NB4 (cell line): ENCODE measurements at regions not wholly inside any gene's neighbourhood (a gene's known extent, or its start where the extent isn't known, plus 50 kb on each side); places are given as distances from the start of the nearest gene placed in this dataset.

Source experiments
- DNase-seq: peaks from one replicate; pipeline ENCODE4 v3.0.0; 2010; ENCODE audit warnings: low read depth
- H3K4me3 ChIP-seq: one replicate; pipeline ENCODE4 v1.5.1; 2011; ENCODE audit warnings: mild to moderate bottlenecking, low read depth, low read length, moderate library complexity
- MYC ChIP-seq: IDR thresholded peaks from 2 replicates; pipeline ENCODE4 v1.6.1; 2011; ENCODE audit warnings: low read depth, low read length
- POLR2A ChIP-seq: IDR thresholded peaks from 2 replicates; pipeline ENCODE4 v1.6.1; 2011; ENCODE audit warnings: mild to moderate bottlenecking; ENCODE audit not compliant: insufficient read length; ENCODE audit errors: extremely low read depth
- TF ChIP-seq, protein P1 (sequence below): IDR thresholded peaks from one replicate; pipeline ENCODE4 v1.5.1; 2012; ENCODE audit warnings: low read depth, low read length
- TF ChIP-seq, protein P2 (sequence below): IDR thresholded peaks from 2 replicates; pipeline ENCODE4 v1.6.1; 2011; ENCODE audit warnings: low read depth, low read length

DNA sequence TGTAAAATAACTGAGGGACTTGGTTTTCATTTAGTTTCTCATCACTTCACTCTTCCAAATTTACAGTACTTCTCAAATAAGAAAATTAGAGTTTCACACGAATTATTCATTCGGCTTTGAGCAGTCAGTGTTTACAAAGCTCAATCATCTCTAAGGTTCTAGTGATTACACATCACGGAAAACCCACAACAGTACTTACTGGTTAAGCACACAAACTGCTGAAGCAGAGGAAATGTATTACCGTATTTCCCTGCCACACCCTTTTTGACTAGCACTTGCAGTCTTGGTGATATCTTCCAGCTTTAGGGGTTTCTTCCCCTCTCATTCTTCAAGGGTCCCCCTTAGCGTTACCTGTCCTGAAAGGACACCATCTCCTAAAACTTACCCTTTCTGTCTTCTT lies 164.8 kb upstream of the CDIN1 start:
- DNase-seq, result no peak
- H3K4me3 ChIP-seq, result no peak overlapping the region
- TF ChIP-seq, protein P1, sequence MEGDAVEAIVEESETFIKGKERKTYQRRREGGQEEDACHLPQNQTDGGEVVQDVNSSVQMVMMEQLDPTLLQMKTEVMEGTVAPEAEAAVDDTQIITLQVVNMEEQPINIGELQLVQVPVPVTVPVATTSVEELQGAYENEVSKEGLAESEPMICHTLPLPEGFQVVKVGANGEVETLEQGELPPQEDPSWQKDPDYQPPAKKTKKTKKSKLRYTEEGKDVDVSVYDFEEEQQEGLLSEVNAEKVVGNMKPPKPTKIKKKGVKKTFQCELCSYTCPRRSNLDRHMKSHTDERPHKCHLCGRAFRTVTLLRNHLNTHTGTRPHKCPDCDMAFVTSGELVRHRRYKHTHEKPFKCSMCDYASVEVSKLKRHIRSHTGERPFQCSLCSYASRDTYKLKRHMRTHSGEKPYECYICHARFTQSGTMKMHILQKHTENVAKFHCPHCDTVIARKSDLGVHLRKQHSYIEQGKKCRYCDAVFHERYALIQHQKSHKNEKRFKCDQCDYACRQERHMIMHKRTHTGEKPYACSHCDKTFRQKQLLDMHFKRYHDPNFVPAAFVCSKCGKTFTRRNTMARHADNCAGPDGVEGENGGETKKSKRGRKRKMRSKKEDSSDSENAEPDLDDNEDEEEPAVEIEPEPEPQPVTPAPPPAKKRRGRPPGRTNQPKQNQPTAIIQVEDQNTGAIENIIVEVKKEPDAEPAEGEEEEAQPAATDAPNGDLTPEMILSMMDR, result no peak
- TF ChIP-seq MYC, result no peak

DNA sequence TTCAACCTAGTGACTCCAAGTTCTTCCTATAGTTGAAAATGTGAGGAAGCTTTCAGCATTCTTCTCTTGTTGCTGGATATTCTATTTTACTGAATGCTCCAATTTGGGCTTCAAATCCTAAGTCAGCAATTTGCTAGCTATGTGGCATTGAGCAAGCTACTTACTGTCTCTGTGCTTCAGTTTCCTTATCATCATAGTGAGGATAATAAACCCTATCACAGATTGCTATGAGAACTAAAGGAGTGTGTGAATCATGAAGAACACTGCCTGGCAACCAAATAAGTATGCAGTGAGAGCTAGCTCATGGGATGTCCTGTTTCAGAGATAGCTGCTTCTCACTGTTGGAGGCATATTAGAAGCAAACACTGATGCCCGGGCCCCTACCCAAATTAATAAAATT lies 163.8 kb upstream of the CDIN1 start:
- TF ChIP-seq POLR2A, result no peak
- no peak for TF ChIP-seq MYC
- TF ChIP-seq, protein P2, sequence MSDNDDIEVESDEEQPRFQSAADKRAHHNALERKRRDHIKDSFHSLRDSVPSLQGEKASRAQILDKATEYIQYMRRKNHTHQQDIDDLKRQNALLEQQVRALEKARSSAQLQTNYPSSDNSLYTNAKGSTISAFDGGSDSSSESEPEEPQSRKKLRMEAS, result no peak
- TF ChIP-seq, protein P1, result no peak
- no peak for DNase-seq
- H3K4me3 ChIP-seq, result no peak overlapping the region

DNA sequence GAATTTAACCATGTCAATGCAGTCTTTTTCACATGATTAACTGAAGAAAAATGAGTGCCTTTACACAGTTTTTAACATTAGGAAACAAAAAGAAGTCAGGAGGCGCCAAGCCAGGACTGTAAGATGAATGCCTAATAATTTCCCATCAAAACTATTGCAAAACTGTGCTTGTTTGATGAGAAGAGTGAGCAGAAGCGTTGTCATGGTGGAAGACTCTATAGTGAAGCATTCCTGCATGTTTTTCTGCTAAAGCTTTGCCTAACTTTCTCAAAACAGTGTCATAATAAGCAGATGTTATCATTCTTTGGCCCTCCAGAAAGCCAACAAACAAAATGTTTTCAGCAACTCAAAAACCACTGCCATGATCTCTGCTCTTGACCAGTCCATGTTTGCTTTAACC lies 156.8 kb upstream of the CDIN1 start:
- DNase-seq, result no peak
- no peak overlapping the region for H3K4me3 ChIP-seq
- TF ChIP-seq, protein P1, result no peak
- TF ChIP-seq POLR2A (no peak), MYC (no peak)
- TF ChIP-seq, protein P2, result no peak

DNA sequence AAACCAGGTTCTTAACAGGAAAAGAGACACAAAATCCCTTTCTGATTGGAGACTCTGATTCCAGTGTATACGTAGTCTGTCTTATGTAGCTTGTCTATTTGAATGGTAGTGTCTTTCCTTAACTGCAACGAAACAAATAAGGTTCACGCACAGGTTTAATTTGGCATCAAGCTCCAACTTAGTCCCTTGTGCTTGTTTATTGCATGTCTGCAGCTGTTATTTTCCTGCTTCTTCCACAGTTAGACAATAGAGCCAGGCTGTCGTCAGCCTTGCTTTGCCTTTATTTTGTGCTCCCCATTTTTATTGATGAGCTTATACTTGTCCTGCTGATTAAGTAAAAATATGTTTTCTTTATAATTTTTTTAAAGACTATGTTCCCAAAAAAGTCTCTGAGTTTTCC lies 152.7 kb upstream of the CDIN1 start:
- DNase-seq, result no peak
- TF ChIP-seq, protein P1, result no peak
- TF ChIP-seq, protein P2, result no peak
- no peak for TF ChIP-seq MYC
- no peak for TF ChIP-seq POLR2A
- H3K4me3 ChIP-seq, result no peak overlapping the region

DNA sequence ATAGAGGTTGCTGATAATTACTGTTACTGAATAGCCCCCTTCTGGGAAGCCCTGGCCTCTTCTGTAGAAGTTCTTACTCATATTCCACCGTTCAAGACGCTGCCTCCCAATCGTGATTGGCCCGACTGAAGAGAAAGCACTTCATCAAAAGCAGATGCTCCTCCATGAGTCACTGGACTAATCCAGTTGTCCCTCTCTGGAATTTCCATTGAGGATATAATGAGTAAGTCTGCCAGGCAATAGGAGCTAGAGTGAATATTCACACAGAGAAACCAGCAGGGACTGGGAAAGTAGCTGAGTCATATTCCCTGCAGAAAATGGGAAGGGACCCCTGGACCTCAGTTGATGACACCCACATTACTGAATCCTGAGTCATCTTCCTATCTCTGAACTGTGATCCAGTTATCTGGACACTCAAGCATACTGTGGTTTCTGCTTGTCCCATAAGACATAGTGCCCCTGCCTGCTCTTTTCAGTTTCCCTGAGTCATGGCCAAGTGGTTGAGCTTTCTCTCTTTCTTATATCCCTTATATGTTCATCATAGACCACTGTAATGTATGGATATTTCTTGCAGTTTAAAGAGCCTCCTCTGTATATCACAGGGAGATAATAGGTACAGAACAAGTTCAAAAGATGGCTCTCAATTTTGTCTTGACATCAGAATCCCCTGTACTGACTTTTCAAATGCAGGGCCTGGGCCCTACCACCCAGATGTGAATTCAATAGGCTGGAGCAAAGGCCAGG lies 151.2 kb upstream of the CDIN1 start:
- H3K4me3 ChIP-seq, result no peak overlapping the region
- TF ChIP-seq, protein P2, result no peak
- no peak for TF ChIP-seq MYC
- no peak for TF ChIP-seq POLR2A
- TF ChIP-seq, protein P1, result no peak
- DNase-seq, result peak; percentile 47

DNA sequence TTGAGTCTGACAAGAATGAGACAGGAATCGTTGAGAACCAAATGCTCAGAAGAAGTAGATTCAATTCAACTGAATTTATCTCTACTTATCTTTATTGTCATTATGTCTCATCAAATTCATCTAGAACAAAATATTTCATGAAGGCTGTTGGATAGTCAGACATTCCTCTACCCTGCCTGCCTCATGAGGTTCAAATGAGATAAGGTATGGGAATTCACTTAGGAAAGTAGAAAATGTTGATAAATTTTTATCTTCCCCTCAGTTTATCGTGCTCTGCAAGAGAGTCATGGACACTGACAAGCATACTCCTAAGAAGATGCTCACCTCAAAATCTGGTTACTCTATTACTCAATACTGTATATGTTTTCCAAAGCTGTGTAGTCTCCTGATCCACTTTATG lies 149.7 kb upstream of the CDIN1 start:
- H3K4me3 ChIP-seq, result no peak overlapping the region
- DNase-seq, result no peak
- TF ChIP-seq POLR2A, result no peak
- TF ChIP-seq, protein P1, result no peak
- TF ChIP-seq, protein P2, result no peak
- TF ChIP-seq MYC, result no peak
